ENCODE measurements at regions not wholly inside any gene's neighbourhood (a gene's known extent, or its start where the extent isn't known, plus 50 kb on each side); places are given as distances from the start of the nearest gene placed in this dataset.
"Not testable (repeated sequence)": the region's sequence is repeated elsewhere in the genome, so short reads cannot be mapped to it uniquely, and the experiment has no call there.

GRCh38 chr18:14189858-14190257, 57.6 kb upstream of the ZNF519 start (continued):
- TF ChIP-seq FOXA3 (CRISPR knock-in tag; IDR thresholded peaks at IDR 0.05), result peak; percentile 73
- TF ChIP-seq RFX5 (IDR thresholded peaks at IDR 0.05; ENCODE audit: low read depth, low read length), result no peak
- TF ChIP-seq ZNF3 (CRISPR knock-in tag; IDR thresholded peaks at IDR 0.05), result no peak

GRCh38 chr18:14188751-14189406, 56.6 kb upstream of the ZNF519 start:
- H3K4me2 ChIP-seq (ENCODE audit: low read depth, low read length); H3K9me3 ChIP-seq (ENCODE audit: low read length); H4K20me1 ChIP-seq (ENCODE audit: insufficient read depth, low read length); H2AFZ ChIP-seq (ENCODE audit: low read length); H3K79me2 ChIP-seq (ENCODE audit: insufficient read depth, low read length); ATAC-seq; H3K36me3 ChIP-seq (replicated peaks in 1 of 2; ENCODE audit: control insufficient read depth in 1 of 2, insufficient read depth in 2 of 2, low read length in 2 of 2); intact Hi-C loops (cut with micrococcal nuclease; ENCODE audit: unreplicated experiment); H3K9ac ChIP-seq (ENCODE audit: insufficient read depth, low read depth, low read length); H3K27me3 ChIP-seq (ENCODE audit: control insufficient read depth in 1 of 2, insufficient read depth in 2 of 2, low read length in 2 of 2); H3K4me3 ChIP-seq (replicated peaks in 1 of 3; ENCODE audit: insufficient read depth in 1 of 3, low read depth in 2 of 3, low read length in 3 of 3); DNase-seq (ENCODE audit: low spot score); CTCF ChIA-PET (ENCODE audit: low intra/inter-chr PET ratio, low total read pairs); in situ Hi-C loops (cut with HindIII; ENCODE audit: extremely low pct_ligation_motif_present, low pct_unique_long_range_greater_than_20kb); FAIRE-seq; BruUV-seq (replicated peaks): not testable (repeated sequence)
- 0 out of 2 replicates have a peak, but pooled peaks have one; percentile 31 for TF ChIP-seq GATAD2A (CRISPR knock-in tag; IDR thresholded peaks at IDR 0.05)
- POLR2A ChIA-PET, result interaction anchor here (2.3 kb wide), 1 partner anchor 10 kb away, joined by 9 read pairs; no protein-coding TSS in a partner anchor
- Histone ChIP-seq H3K27ac (ENCODE audit: extremely low read length, insufficient read depth, low read length) (peak overlapping the region; percentile 57), H3K4me1 (ENCODE audit: insufficient read depth, low read length) (peaks cover 30% of the 10 kb centered on the region)
- WGBS (ENCODE audit: low lambda C conversion rate), result 70% methylated on average over 4 of the region's 4 CpGs

Small RNAs in the stretch of these regions (small RNA-seq; reads per million reads assigned to genes)
- gene RNU6-316P (ENCODE audit: insufficient read depth in 2 of 3, insufficient read length in 3 of 3, low read depth in 2 of 3, low replicate concordance in 1 of 3), result 0 reads per million in 3 experiments
